HepG2 (cell line): ENCODE measurements at regions not wholly inside any gene's neighbourhood (a gene's known extent, or its start where the extent isn't known, plus 50 kb on each side); places are given as distances from the start of the nearest gene placed in this dataset.

Source experiments
- CHD2 ChIP-seq: IDR thresholded peaks from 2 replicates; pipeline ENCODE4 v1.6.1; 2011; ENCODE audit warnings: low read depth, low read length, improper control_type of control experiment
- CTCF ChIP-seq: sonication (generic); formaldehyde crosslinking; IDR thresholded peaks from 2 replicates; pipeline ENCODE4 v1.5.0; 2020; ENCODE audit warnings: mild to moderate bottlenecking, missing genetic modification reagents, moderate library complexity
- IKZF1 ChIP-seq: fragments of 450-650 bp; IDR thresholded peaks from 2 replicates; pipeline ENCODE4 v1.7.1; 2016

GRCh38 chr5:2805080-2805479 is 53.6 kb upstream of the IRX2 start:
- TF ChIP-seq IKZF1 (no peak), CTCF (CRISPR knock-in tag) (0 out of 2 replicates have a peak, but pooled peaks have one; percentile 4), CHD2 (no peak)
